Left renal cortex interstitium (tissue), 4 donors: ENCODE measurements at regions not wholly inside any gene's neighbourhood (a gene's known extent, or its start where the extent isn't known, plus 50 kb on each side); places are given as distances from the start of the nearest gene placed in this dataset.
"Not testable (repeated sequence)": the region's sequence is repeated elsewhere in the genome, so short reads cannot be mapped to it uniquely, and the experiment has no call there.

ENCODE experiments used
- DNase-seq, 4 donors: peaks; one replicate each; pipeline ENCODE4 v3.0.0-alpha.2; 2013; ENCODE audit warnings: low read depth in 4 of 4, low spot score in 2 of 4, missing footprints in 1 of 4

- DNase-seq = peak in 2 of 4 donors; percentile 7 to 23
Measured at GRCh38 chr7:115654384-115655214, 376.0 kb downstream of the TFEC start.

GRCh38 chr7:115649429-115649828 lies 381.1 kb downstream of the TFEC start:
- DNase-seq = no peak

GRCh38 chr7:115647712-115648111 lies 382.9 kb downstream of the TFEC start:
- no peak for DNase-seq

- DNase-seq = no peak
Measured at GRCh38 chr7:115642194-115642593, 388.4 kb downstream of the TFEC start.

GRCh38 chr7:115638853-115639252 lies 391.7 kb downstream of the TFEC start:
- DNase-seq = no peak

GRCh38 chr7:115637128-115637527 lies 393.4 kb downstream of the TFEC start:
- DNase-seq = no peak

- DNase-seq = no peak
Measured at GRCh38 chr7:115635876-115636275, 394.7 kb downstream of the TFEC start.

GRCh38 chr7:115635376-115635775 lies 395.2 kb downstream of the TFEC start:
- no peak for DNase-seq

- DNase-seq = no peak
Measured at GRCh38 chr7:115634633-115635032, 395.9 kb downstream of the TFEC start.

- DNase-seq = no peak
Measured at GRCh38 chr7:115632636-115633035, 397.9 kb downstream of the TFEC start.

- no peak for DNase-seq
Measured at GRCh38 chr7:115631782-115632181, 398.8 kb downstream of the TFEC start.

GRCh38 chr7:115630049-115630448 lies 400.5 kb downstream of the TFEC start:
- DNase-seq = no peak

GRCh38 chr7:115618676-115619075 lies 411.9 kb downstream of the TFEC start:
- no peak for DNase-seq

- no peak for DNase-seq
Measured at GRCh38 chr7:115613836-115614235, 416.7 kb downstream of the TFEC start.

GRCh38 chr7:115603416-115603815 lies 427.1 kb downstream of the TFEC start:
- DNase-seq = no peak

- no peak for DNase-seq
Measured at GRCh38 chr7:115600207-115600606, 430.4 kb downstream of the TFEC start.

GRCh38 chr7:115599184-115599583 lies 431.4 kb downstream of the TFEC start:
- not testable (repeated sequence) for DNase-seq

GRCh38 chr7:115597220-115597619 lies 433.3 kb downstream of the TFEC start:
- not testable (repeated sequence) for DNase-seq

GRCh38 chr7:115593111-115593510 lies 437.5 kb downstream of the TFEC start:
- no peak for DNase-seq

- DNase-seq = no peak
Measured at GRCh38 chr7:115585015-115585718, 445.4 kb downstream of the TFEC start.

GRCh38 chr7:115582956-115583355 lies 447.6 kb downstream of the TFEC start:
- DNase-seq = no peak

- no peak for DNase-seq
Measured at GRCh38 chr7:115578576-115578975, 452.0 kb downstream of the TFEC start.
